ENCODE measurements at regions not wholly inside any gene's neighbourhood (a gene's known extent, or its start where the extent isn't known, plus 50 kb on each side); places are given as distances from the start of the nearest gene placed in this dataset.

GRCh38 chr6:3900744-3901336 lies 51.7 kb downstream of the FAM50B start:
- no peak overlapping the region for H3K27ac ChIP-seq
- intact Hi-C loops (cut with DNase I): no loop called here
- no peak for TF ChIP-seq CTCF (IDR thresholded peaks at IDR 0.05)
- no peaks in the 10 kb centered on the region for H3K36me3 ChIP-seq
- H3K27me3 ChIP-seq (ENCODE audit: low read depth): peaks cover 4% of the 10 kb centered on the region
- no peak for ATAC-seq
- DNase-seq: no peak
- no peaks in the 10 kb centered on the region for H3K9me3 ChIP-seq
- no peak overlapping the region for H3K4me3 ChIP-seq
- H3K4me1 ChIP-seq: no peaks in the 10 kb centered on the region

GRCh38 chr6:3902871-3903648 lies 53.9 kb downstream of the FAM50B start:
- ATAC-seq (no peak), DNase-seq (no peak)
- H3K4me1 ChIP-seq: no peaks in the 10 kb centered on the region
- no peaks in the 10 kb centered on the region for H3K36me3 ChIP-seq
- peaks cover 4% of the 10 kb centered on the region for H3K27me3 ChIP-seq (ENCODE audit: low read depth)
- intact Hi-C loops (cut with DNase I): no loop called here
- no peak for TF ChIP-seq CTCF (IDR thresholded peaks at IDR 0.05)
- H3K4me3 ChIP-seq: no peak overlapping the region
- no peaks in the 10 kb centered on the region for H3K9me3 ChIP-seq
- H3K27ac ChIP-seq: no peak overlapping the region

DNA sequence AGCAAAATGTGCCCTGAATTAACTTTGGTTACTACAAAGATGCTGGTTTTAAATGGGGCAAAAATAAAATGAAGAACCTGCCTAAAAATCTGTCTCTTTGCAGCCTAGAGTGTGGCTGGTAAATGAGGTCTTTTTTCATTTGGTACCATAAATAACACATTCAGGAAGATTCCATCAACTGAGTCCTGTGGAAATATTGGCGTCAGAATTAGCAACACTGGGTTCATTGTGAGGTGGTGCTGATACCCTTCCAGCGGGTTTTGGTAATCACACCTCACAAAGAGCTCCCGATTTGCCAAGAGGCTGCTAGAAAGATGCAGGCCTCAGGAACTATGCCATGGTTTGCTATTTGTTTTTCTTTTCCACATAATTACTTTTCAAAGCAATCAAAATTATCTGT lies 55.3 kb downstream of the FAM50B start:
- H3K27ac ChIP-seq: no peak overlapping the region
- H3K9me3 ChIP-seq: no peaks in the 10 kb centered on the region
- intact Hi-C loops (cut with DNase I): no loop called here
- no peak overlapping the region for H3K4me3 ChIP-seq
- ATAC-seq (no peak), DNase-seq (no peak)
- no peaks in the 10 kb centered on the region for H3K36me3 ChIP-seq
- H3K4me1 ChIP-seq: no peaks in the 10 kb centered on the region
- no peak for TF ChIP-seq CTCF (IDR thresholded peaks at IDR 0.05)
- peaks cover 4% of the 10 kb centered on the region for H3K27me3 ChIP-seq (ENCODE audit: low read depth)

GRCh38 chr6:3905945-3906845 lies 57.0 kb downstream of the FAM50B start:
- no peaks in the 10 kb centered on the region for H3K9me3 ChIP-seq
- DNase-seq (no peak), ATAC-seq (no peak)
- no peak overlapping the region for H3K27ac ChIP-seq
- no peaks in the 10 kb centered on the region for H3K36me3 ChIP-seq
- no peak for TF ChIP-seq CTCF (IDR thresholded peaks at IDR 0.05)
- no peak overlapping the region for H3K4me3 ChIP-seq
- H3K4me1 ChIP-seq: no peaks in the 10 kb centered on the region
- H3K27me3 ChIP-seq (ENCODE audit: low read depth): peaks cover 4% of the 10 kb centered on the region
- intact Hi-C loops (cut with DNase I): no loop called here

DNA sequence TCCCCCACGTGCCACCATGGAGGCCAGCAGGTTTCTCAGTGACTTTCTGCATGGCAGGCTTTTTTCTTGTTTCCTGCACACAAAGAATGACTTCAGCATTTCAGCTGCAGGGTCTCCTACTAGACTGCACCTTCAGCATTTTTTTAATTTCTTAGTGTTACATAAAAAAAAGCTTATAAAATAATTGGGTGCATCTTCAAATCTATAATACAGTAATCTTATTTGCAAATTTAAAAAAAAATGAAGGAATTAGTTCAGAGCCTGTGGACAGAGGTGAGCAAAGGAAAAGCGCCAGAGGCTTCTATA lies 57.6 kb downstream of the FAM50B start:
- H3K36me3 ChIP-seq: no peaks in the 10 kb centered on the region
- no peaks in the 10 kb centered on the region for H3K9me3 ChIP-seq
- no peak overlapping the region for H3K4me3 ChIP-seq
- ATAC-seq: no peak
- H3K4me1 ChIP-seq: peaks cover 5% of the 10 kb centered on the region
- no peak overlapping the region for H3K27ac ChIP-seq
- TF ChIP-seq CTCF (IDR thresholded peaks at IDR 0.05): no peak
- no peak for DNase-seq
- intact Hi-C loops (cut with DNase I): no loop called here
- H3K27me3 ChIP-seq (ENCODE audit: low read depth): peaks cover 4% of the 10 kb centered on the region
